ENCODE measurements at regions not wholly inside any gene's neighbourhood (a gene's known extent, or its start where the extent isn't known, plus 50 kb on each side); places are given as distances from the start of the nearest gene placed in this dataset.

DNA sequence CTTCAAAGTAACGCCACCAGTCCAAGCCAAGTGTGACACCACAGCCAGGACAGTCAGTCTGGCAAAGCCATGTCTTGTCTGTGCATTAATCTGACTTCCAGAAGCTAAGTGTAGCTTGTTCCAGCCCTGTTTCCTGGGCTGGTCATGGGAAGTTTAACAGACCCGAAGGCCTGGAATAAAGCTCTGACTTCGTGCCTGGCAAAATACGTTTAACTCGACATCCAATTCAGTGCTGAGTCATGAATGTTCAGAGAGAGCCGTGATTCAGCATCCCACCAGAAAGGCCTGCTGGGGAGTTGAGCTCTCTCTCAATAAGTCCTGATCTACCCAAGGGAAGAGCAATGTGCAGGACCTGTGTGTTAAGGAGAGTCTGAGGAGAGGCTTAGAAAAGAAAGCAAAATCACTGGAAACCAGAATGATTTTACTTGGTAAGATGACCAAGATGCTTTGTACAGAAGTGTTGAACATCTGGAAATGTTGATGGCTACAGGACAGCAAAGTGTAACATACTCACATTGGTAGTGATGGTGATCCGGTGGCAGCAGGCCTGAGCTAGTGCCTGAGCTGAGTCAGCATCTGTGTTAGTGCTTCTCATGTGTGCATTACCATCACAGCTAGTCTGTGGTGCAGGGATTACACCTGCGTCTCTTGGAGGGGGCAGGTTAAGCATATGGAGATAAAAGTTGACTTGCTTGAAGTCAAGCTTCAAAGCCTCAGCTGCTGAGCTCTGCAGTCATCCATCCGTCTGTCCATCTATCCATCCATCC lies 743.7 kb upstream of the HS6ST1 start:
- H3K4me1 Mint-ChIP-seq: no peaks in the 10 kb centered on the region
- H3K27ac Mint-ChIP-seq: peak overlapping the region in 1 of 6 donors; percentile 58
- no peaks in the 10 kb centered on the region for H3K27me3 Mint-ChIP-seq
- DNase-seq: no peak
- H3K9me3 Mint-ChIP-seq: no peaks in the 10 kb centered on the region
- H3K4me3 Mint-ChIP-seq: no peak overlapping the region
- no peak for ATAC-seq (ENCODE audit: low read depth in 2 of 2)
- no peaks in the 10 kb centered on the region for H3K36me3 Mint-ChIP-seq

- no peak overlapping the region for H3K27ac Mint-ChIP-seq
- H3K4me3 Mint-ChIP-seq: no peak overlapping the region
- no peak for DNase-seq
- no peaks in the 10 kb centered on the region for H3K4me1 Mint-ChIP-seq
- no peaks in the 10 kb centered on the region for H3K9me3 Mint-ChIP-seq
- no peak for ATAC-seq (ENCODE audit: low read depth in 2 of 2)
- no peaks in the 10 kb centered on the region for H3K36me3 Mint-ChIP-seq
- no peaks in the 10 kb centered on the region for H3K27me3 Mint-ChIP-seq
These were observed 748.4 kb upstream of the HS6ST1 start for GRCh38 chr2:129067070-129067469.

- no peak overlapping the region for H3K27ac Mint-ChIP-seq
- H3K9me3 Mint-ChIP-seq: no peaks in the 10 kb centered on the region
- no peaks in the 10 kb centered on the region for H3K4me1 Mint-ChIP-seq
- no peak overlapping the region for H3K4me3 Mint-ChIP-seq
- ATAC-seq (ENCODE audit: low read depth in 2 of 2) (no peak), DNase-seq (no peak)
- H3K27me3 Mint-ChIP-seq: no peaks in the 10 kb centered on the region
- H3K36me3 Mint-ChIP-seq: no peaks in the 10 kb centered on the region
These were observed 749.3 kb upstream of the HS6ST1 start for GRCh38 chr2:129067953-129068352.

DNA sequence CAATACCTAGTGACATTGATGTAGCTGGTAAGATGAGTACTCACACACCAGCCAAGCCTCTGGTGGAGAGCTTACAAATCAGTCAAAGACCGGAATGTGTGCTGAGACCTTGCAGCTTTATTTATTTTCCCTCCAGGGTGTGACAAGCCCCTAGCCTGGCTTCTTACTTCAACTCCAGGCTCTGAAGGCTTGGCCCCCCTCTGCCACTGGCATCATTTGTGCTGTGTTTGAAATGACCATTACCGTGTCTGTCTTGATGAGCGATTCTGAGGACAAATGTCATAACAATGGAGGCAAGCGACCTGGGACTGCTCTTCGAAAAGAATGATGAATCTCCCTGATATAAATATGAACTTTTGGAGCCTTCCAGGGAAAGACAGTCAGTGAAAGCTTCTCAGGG lies 749.9 kb upstream of the HS6ST1 start:
- Mint-ChIP-seq H3K36me3 (no peaks in the 10 kb centered on the region), H3K27me3 (no peaks in the 10 kb centered on the region), H3K27ac (no peak overlapping the region), H3K9me3 (no peaks in the 10 kb centered on the region), H3K4me1 (no peaks in the 10 kb centered on the region), H3K4me3 (no peak overlapping the region)
- no peak for ATAC-seq (ENCODE audit: low read depth in 2 of 2)
- no peak for DNase-seq

- H3K4me3 Mint-ChIP-seq: no peak overlapping the region
These were observed 751.4 kb upstream of the HS6ST1 start for GRCh38 chr2:129069875-129070594.

DNA sequence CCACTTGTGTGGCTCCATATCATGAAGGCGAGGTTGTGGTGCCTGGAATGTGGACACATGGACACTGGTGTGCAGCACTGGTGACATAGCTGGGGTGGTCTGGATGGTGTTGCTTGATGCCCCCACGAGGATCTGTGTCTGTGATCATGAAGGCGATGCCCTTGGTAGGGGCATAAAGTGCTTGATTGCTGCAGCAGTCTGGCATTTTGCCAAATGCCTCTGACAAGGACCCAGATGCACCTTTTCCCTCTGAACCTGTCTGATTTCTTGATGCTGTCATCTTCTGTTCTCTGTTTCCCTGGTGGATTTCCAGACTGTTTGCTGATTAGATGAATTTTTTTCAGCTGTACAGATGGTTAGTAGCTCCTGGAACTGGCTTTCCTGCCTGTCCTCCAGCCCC lies 752.0 kb upstream of the HS6ST1 start:
- ATAC-seq (ENCODE audit: low read depth in 2 of 2): no peak
- Mint-ChIP-seq H3K27me3 (peaks cover 0 to 10% (median 0%) of the 10 kb centered on the region in 3 donors), H3K4me3 (no peak overlapping the region), H3K27ac (no peak overlapping the region), H3K36me3 (no peaks in the 10 kb centered on the region), H3K9me3 (no peaks in the 10 kb centered on the region), H3K4me1 (no peaks in the 10 kb centered on the region)
- no peak for DNase-seq

More at GRCh38 chr2:129069875-129070594, 751.4 kb upstream of the HS6ST1 start:
- H3K36me3 Mint-ChIP-seq: no peaks in the 10 kb centered on the region
- DNase-seq: no peak
- H3K9me3 Mint-ChIP-seq: no peaks in the 10 kb centered on the region
- H3K4me1 Mint-ChIP-seq: no peaks in the 10 kb centered on the region
- no peak overlapping the region for H3K27ac Mint-ChIP-seq
- H3K27me3 Mint-ChIP-seq: peaks cover 0 to 7% (median 0%) of the 10 kb centered on the region in 3 donors
- ATAC-seq (ENCODE audit: low read depth in 2 of 2): no peak

DNA sequence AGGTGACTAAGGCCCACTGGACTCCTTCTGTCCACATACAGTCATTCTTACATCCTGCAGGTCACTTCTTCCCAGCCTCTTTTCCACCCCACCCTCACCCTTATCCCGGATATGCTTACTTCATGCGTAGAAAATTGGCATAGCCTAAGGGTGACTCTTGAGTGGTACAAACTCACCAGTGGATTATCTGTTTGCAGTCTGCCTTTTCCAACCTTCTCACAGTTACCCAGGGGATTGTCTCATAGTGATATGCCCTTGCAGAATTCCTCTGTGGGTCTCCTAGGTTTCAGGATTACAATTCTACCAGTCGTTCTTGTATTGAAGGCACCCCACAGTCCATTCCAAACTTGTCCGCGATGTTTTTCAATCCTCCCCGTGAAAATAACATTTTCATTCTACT lies 752.9 kb upstream of the HS6ST1 start:
- ATAC-seq (ENCODE audit: low read depth in 2 of 2): no peak

DNA sequence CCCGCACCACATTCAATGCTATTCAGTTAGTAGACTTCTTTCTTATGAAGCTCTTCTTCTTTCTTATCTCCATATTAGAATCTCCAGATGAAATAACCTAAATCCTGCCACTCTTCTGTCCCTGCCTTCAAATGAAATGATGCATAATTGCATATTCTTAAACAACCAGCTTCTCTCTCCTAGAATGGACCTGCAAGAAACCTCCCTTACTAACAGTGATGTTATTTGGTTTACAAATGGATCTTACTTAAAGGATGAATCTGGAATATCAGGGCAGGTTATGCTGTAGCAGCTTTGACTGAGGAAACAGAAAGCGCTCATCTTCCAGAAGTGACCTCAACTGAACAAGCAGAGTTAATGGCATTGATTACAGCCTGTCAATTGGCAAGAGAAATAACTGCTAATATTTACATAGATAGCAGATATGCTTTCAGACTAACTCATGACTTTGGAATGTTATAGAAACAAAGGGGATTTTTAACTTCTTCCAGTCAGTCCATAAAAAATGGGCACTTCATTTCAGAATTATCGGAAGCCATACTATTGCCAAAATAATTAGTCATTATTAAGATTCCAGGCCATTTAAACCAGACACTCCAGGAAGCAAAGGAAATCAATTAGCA lies 755.7 kb upstream of the HS6ST1 start:
- ATAC-seq (ENCODE audit: low read depth in 2 of 2) (no peak), DNase-seq (no peak)
- H3K36me3 Mint-ChIP-seq: no peaks in the 10 kb centered on the region
- peaks cover 0 to 23% (median 5%) of the 10 kb centered on the region in 3 donors for H3K27me3 Mint-ChIP-seq
- H3K4me1 Mint-ChIP-seq: no peaks in the 10 kb centered on the region
- no peaks in the 10 kb centered on the region for H3K9me3 Mint-ChIP-seq
- no peak overlapping the region for H3K4me3 Mint-ChIP-seq
- peak overlapping the region in 1 of 6 donors; percentile 11 for H3K27ac Mint-ChIP-seq

More for the DNA sequence above, 752.9 kb upstream of the HS6ST1 start:
- no peak for DNase-seq
- no peaks in the 10 kb centered on the region for H3K9me3 Mint-ChIP-seq
- no peaks in the 10 kb centered on the region for H3K36me3 Mint-ChIP-seq
- no peak overlapping the region for H3K4me3 Mint-ChIP-seq
- no peak overlapping the region for H3K27ac Mint-ChIP-seq
- H3K27me3 Mint-ChIP-seq: peaks cover 0 to 19% (median 0%) of the 10 kb centered on the region in 3 donors
- H3K4me1 Mint-ChIP-seq: no peaks in the 10 kb centered on the region

DNA sequence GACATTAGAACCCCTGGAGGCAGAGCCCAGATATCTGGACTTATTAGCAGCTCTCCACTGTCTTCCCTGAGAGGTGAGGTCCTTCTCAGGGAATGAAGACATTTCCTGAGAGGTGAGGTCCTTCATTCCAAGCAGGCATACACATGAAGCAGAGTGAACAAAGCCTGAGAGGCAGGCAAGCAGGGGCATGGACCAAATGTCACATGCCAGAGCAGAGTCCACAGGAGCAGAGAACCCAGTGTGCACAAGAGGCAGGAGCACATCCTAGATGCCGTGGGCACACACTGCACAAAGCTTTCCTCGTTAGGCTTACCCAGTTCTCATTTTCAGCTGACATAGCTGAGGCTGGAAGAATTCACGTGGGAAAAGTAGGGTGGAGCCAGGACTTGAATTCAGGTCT lies 759.9 kb upstream of the HS6ST1 start:
- no peak for DNase-seq
- H3K4me1 Mint-ChIP-seq: no peaks in the 10 kb centered on the region
- H3K4me3 Mint-ChIP-seq: no peak overlapping the region
- ATAC-seq (ENCODE audit: low read depth in 2 of 2): no peak
- peaks cover 0 to 33% (median 5%) of the 10 kb centered on the region in 3 donors for H3K27me3 Mint-ChIP-seq
- no peaks in the 10 kb centered on the region for H3K36me3 Mint-ChIP-seq
- H3K27ac Mint-ChIP-seq: no peak overlapping the region
- H3K9me3 Mint-ChIP-seq: no peaks in the 10 kb centered on the region

- no peak for ATAC-seq (ENCODE audit: low read depth in 2 of 2)
- no peaks in the 10 kb centered on the region for H3K36me3 Mint-ChIP-seq
These were observed 762.2 kb upstream of the HS6ST1 start for GRCh38 chr2:129080715-129081476.

DNA sequence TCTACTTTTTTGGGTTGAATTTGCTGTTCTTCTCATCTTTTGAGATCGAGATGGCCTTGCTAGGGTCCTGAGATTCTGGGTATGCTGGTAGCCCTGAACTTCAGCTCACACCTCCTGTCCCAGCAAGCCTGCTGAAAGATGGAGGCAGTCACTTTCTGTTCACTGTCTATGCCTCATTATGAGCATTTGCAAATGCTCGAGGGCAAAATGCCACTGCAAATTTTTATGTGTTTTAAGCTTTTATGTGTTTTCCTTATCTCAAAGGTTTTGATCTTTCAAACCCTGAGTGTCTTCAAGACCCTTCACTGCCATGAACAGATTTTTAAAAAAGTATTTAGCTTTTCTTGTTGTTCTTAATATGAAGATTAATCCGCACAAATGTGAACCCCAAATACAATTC lies 766.7 kb upstream of the HS6ST1 start:
- no peaks in the 10 kb centered on the region for H3K9me3 Mint-ChIP-seq
- H3K4me1 Mint-ChIP-seq: no peaks in the 10 kb centered on the region
- no peak overlapping the region for H3K4me3 Mint-ChIP-seq
- no peak for DNase-seq
- no peak for ATAC-seq (ENCODE audit: low read depth in 2 of 2)
- peak overlapping the region in 2 of 6 donors; percentile 41 to 89 for H3K27ac Mint-ChIP-seq
- peaks cover 0 to 11% (median 0%) of the 10 kb centered on the region in 3 donors for H3K27me3 Mint-ChIP-seq
- no peaks in the 10 kb centered on the region for H3K36me3 Mint-ChIP-seq

More at GRCh38 chr2:129080715-129081476, 762.2 kb upstream of the HS6ST1 start:
- no peaks in the 10 kb centered on the region for H3K4me1 Mint-ChIP-seq
- H3K4me3 Mint-ChIP-seq: no peak overlapping the region
- no peak overlapping the region for H3K27ac Mint-ChIP-seq
- peaks cover 0 to 20% (median 5%) of the 10 kb centered on the region in 3 donors for H3K27me3 Mint-ChIP-seq
- DNase-seq: no peak
- H3K9me3 Mint-ChIP-seq: no peaks in the 10 kb centered on the region

- DNase-seq (no peak), ATAC-seq (ENCODE audit: low read depth in 2 of 2) (no peak)
- Mint-ChIP-seq H3K4me3 (no peak overlapping the region), H3K27ac (no peak overlapping the region), H3K4me1 (no peaks in the 10 kb centered on the region), H3K27me3 (peaks cover 0 to 6% (median 0%) of the 10 kb centered on the region in 3 donors), H3K9me3 (no peaks in the 10 kb centered on the region), H3K36me3 (no peaks in the 10 kb centered on the region)
These were observed 768.6 kb upstream of the HS6ST1 start for GRCh38 chr2:129087133-129087813.

DNA sequence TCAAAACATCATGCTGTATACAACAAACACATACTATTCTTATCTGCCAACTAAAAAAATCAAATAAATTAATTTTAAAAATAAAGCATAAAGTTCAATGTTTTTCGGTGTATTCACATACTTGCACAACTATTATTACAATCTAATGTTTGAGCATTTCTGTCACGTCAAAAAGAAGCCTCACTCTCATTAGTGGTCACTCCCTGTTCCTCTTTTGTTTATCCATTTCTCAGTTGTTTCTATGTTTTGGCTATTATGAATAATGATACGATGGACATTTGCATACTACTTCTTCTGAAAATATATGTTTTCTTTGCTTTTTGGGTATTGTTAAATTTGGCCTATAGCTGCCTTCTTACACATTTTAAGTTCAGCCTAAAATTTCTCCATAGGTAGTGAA lies 773.0 kb upstream of the HS6ST1 start:
- no peaks in the 10 kb centered on the region for H3K36me3 Mint-ChIP-seq
- H3K27ac Mint-ChIP-seq: no peak overlapping the region
- no peak overlapping the region for H3K4me3 Mint-ChIP-seq
- no peaks in the 10 kb centered on the region for H3K4me1 Mint-ChIP-seq
- ATAC-seq (ENCODE audit: low read depth in 2 of 2) (no peak), DNase-seq (no peak)
- peaks cover 0 to 8% (median 0%) of the 10 kb centered on the region in 3 donors for H3K27me3 Mint-ChIP-seq
- no peaks in the 10 kb centered on the region for H3K9me3 Mint-ChIP-seq
